ENCODE measurements at regions not wholly inside any gene's neighbourhood (a gene's known extent, or its start where the extent isn't known, plus 50 kb on each side); places are given as distances from the start of the nearest gene placed in this dataset.

GRCh38 chr3:189500299-189500698, 130.9 kb upstream of the TP63 start:
- TF ChIP-seq SP1 (IDR thresholded peaks at IDR 0.05): no peak
- TF ChIP-seq, protein P1, sequence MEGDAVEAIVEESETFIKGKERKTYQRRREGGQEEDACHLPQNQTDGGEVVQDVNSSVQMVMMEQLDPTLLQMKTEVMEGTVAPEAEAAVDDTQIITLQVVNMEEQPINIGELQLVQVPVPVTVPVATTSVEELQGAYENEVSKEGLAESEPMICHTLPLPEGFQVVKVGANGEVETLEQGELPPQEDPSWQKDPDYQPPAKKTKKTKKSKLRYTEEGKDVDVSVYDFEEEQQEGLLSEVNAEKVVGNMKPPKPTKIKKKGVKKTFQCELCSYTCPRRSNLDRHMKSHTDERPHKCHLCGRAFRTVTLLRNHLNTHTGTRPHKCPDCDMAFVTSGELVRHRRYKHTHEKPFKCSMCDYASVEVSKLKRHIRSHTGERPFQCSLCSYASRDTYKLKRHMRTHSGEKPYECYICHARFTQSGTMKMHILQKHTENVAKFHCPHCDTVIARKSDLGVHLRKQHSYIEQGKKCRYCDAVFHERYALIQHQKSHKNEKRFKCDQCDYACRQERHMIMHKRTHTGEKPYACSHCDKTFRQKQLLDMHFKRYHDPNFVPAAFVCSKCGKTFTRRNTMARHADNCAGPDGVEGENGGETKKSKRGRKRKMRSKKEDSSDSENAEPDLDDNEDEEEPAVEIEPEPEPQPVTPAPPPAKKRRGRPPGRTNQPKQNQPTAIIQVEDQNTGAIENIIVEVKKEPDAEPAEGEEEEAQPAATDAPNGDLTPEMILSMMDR (IDR thresholded peaks at IDR 0.05; ENCODE audit: low read depth, low read length, missing input control): no peak
- TF ChIP-seq TAF1 (conservative IDR thresholded peaks at IDR 0.05): no peak
- TF ChIP-seq HNF4A (conservative IDR thresholded peaks at IDR 0.05): no peak
- TF ChIP-seq, protein P2, sequence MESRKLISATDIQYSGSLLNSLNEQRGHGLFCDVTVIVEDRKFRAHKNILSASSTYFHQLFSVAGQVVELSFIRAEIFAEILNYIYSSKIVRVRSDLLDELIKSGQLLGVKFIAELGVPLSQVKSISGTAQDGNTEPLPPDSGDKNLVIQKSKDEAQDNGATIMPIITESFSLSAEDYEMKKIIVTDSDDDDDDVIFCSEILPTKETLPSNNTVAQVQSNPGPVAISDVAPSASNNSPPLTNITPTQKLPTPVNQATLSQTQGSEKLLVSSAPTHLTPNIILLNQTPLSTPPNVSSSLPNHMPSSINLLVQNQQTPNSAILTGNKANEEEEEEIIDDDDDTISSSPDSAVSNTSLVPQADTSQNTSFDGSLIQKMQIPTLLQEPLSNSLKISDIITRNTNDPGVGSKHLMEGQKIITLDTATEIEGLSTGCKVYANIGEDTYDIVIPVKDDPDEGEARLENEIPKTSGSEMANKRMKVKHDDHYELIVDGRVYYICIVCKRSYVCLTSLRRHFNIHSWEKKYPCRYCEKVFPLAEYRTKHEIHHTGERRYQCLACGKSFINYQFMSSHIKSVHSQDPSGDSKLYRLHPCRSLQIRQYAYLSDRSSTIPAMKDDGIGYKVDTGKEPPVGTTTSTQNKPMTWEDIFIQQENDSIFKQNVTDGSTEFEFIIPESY (IDR thresholded peaks at IDR 0.05): no peak
- TF ChIP-seq HNF4G (IDR thresholded peaks at IDR 0.05): no peak
- no peak for TF ChIP-seq RXRA (IDR thresholded peaks at IDR 0.05)
- no peak for TF ChIP-seq REST (IDR thresholded peaks at IDR 0.05)
- TF ChIP-seq, protein P3, sequence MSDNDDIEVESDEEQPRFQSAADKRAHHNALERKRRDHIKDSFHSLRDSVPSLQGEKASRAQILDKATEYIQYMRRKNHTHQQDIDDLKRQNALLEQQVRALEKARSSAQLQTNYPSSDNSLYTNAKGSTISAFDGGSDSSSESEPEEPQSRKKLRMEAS (IDR thresholded peaks at IDR 0.05): no peak

All from liver (tissue), 3 donors.